Endothelial cell of umbilical vein (primary cell): ENCODE measurements at regions not wholly inside any gene's neighbourhood (a gene's known extent, or its start where the extent isn't known, plus 50 kb on each side); places are given as distances from the start of the nearest gene placed in this dataset.

ENCODE experiments used
- BruUV-seq: library from RNA; stranded (reverse); fragments of 400-500 nt; replicated peaks from 2 replicates; lab custom pipeline; 2021; lab: Mats Ljungman, UMichigan
- CTCF ChIA-PET: fragments of 300-600, 350-600 bp; sonication (Branson Sonifier 250); formaldehyde crosslinking; loops from one replicate; lab custom pipeline; 2021; ENCODE audit warnings: antibody characterized with exemption, inconsistent platforms; lab: Charles Lee
- POLR2A ChIA-PET: fragments of 300-600, 350-600 bp; sonication (Branson Sonifier 250); formaldehyde crosslinking; loops from one replicate; lab custom pipeline; 2021; ENCODE audit warnings: antibody characterized with exemption, inconsistent platforms; lab: Charles Lee
- DNase-seq: peaks from one replicate; pipeline ENCODE4 v3.0.0-alpha.2; 2011; ENCODE audit warnings: low read depth, low spot score
- FAIRE-seq: peaks from 2 replicates; lab custom pipeline; 2011; peaks lifted over from hg19 to GRCh38; lab: Jason Lieb, UNC
- H2AFZ ChIP-seq: 2 replicates; pipeline ENCODE4 v1.6.0; 2012; ENCODE audit warnings: low read depth, low read length, control low read depth, inconsistent platforms
- H3K27ac ChIP-seq: 2 replicates; pipeline ENCODE4 v1.5.1; 2011; ENCODE audit warnings: low read depth, mild to moderate bottlenecking, control low read depth, low read length, moderate library complexity; ENCODE audit not compliant: insufficient read depth
- H3K27me3 ChIP-seq, 2 experiments: 2 replicates each; pipeline versions ENCODE4 v1.6.0 to v1.6.1; 2011; ENCODE audit warnings: low read length in 2 of 2, mixed read lengths in 1 of 2; ENCODE audit not compliant: control insufficient read depth in 2 of 2, insufficient read depth in 2 of 2
- H3K36me3 ChIP-seq, 2 experiments: 2 replicates in 1 of 2; 3 replicates in 1 of 2; pipeline ENCODE4 v1.5.1; 2011; ENCODE audit warnings: low read length in 2 of 2, mild to moderate bottlenecking in 1 of 2, moderate library complexity in 1 of 2; ENCODE audit not compliant: control insufficient read depth in 2 of 2, insufficient read depth in 2 of 2; ENCODE audit errors: extremely low read depth in 1 of 2
- H3K4me1 ChIP-seq: 3 replicates; pipeline ENCODE4 v1.5.1; 2011; ENCODE audit warnings: mild to moderate bottlenecking, low read length; ENCODE audit not compliant: control insufficient read depth, insufficient read depth; ENCODE audit errors: extremely low read depth
- H3K4me2 ChIP-seq: 2 replicates; pipeline ENCODE4 v1.6.1; 2011; ENCODE audit warnings: low read length, control low read depth, mixed read lengths; ENCODE audit not compliant: insufficient read depth
- H3K4me3 ChIP-seq, 3 experiments: fragments of 200-600 bp in 1 of 3; sonication (generic), shearing (Covaris generic) in 1 of 3; replicated peaks in 1 of 3; 2 replicates each; pipeline ENCODE4 v1.5.1; 2011 to 2016; ENCODE audit warnings: control low read depth in 3 of 3, low read length in 3 of 3, mild to moderate bottlenecking in 2 of 3, inconsistent platforms in 1 of 3, low read depth in 1 of 3, moderate library complexity in 1 of 3; ENCODE audit not compliant: insufficient read depth in 1 of 3
- H3K79me2 ChIP-seq: 2 replicates; pipeline ENCODE4 v1.6.0; 2012; ENCODE audit warnings: low read length, inconsistent platforms; ENCODE audit not compliant: control insufficient read depth, insufficient read depth
- H3K9ac ChIP-seq: replicated peaks from 2 replicates; pipeline ENCODE3; 2011; ENCODE audit warnings: low read length, control low read depth; ENCODE audit not compliant: insufficient read depth; ENCODE audit errors: extremely low read depth
- H3K9me1 ChIP-seq: replicated peaks from 3 replicates; pipeline ENCODE4 v1.6.0; 2011; ENCODE audit warnings: mild to moderate bottlenecking, low read length; ENCODE audit not compliant: control insufficient read depth, insufficient read depth; ENCODE audit errors: extremely low read depth
- H3K9me3 ChIP-seq: replicated peaks from 2 replicates; pipeline ENCODE4 v1.5.1; 2012; ENCODE audit warnings: low read length, inconsistent platforms; ENCODE audit not compliant: control insufficient read depth, insufficient read depth
- H4K20me1 ChIP-seq: replicated peaks from 2 replicates; pipeline ENCODE3; 2011; ENCODE audit warnings: mild to moderate bottlenecking, low read length; ENCODE audit not compliant: control insufficient read depth, insufficient read depth; ENCODE audit errors: extremely low read depth
- CTCF ChIP-seq, 2 donors: IDR thresholded peaks; 1 replicate in 1 of 2; 2 replicates in 1 of 2; pipeline ENCODE4 v1.5.1; 2011; ENCODE audit warnings: low read length in 2 of 2, mild to moderate bottlenecking in 2 of 2, moderate library complexity in 2 of 2, control low read depth in 1 of 2, inconsistent platforms in 1 of 2, low read depth in 1 of 2; ENCODE audit not compliant: insufficient read depth in 1 of 2; ENCODE audit errors: extremely low read depth in 1 of 2
- EZH2 ChIP-seq: IDR thresholded peaks from 2 replicates; pipeline ENCODE4 v1.6.1; 2012; ENCODE audit warnings: borderline replicate concordance, low read depth, mild to moderate bottlenecking, moderate library complexity, low read length, inconsistent platforms; ENCODE audit not compliant: severe bottlenecking
- FOS ChIP-seq: IDR thresholded peaks from 2 replicates; pipeline ENCODE4 v1.6.1; 2011; ENCODE audit warnings: mild to moderate bottlenecking, low read length, moderate library complexity, borderline replicate concordance; ENCODE audit not compliant: insufficient read depth
- GATA2 ChIP-seq: IDR thresholded peaks from 2 replicates; pipeline ENCODE4 v1.7.0; 2011; ENCODE audit warnings: low read depth, mild to moderate bottlenecking, moderate library complexity, mixed read lengths, low read length; ENCODE audit not compliant: insufficient read length, insufficient read depth
- JUN ChIP-seq: IDR thresholded peaks from 2 replicates; pipeline ENCODE4 v1.6.1; 2011; ENCODE audit warnings: borderline replicate concordance, low read depth; ENCODE audit not compliant: insufficient read length, insufficient read depth
- MAX ChIP-seq: IDR thresholded peaks from 2 replicates; pipeline ENCODE4 v1.6.1; 2011; ENCODE audit not compliant: insufficient read depth, insufficient read length
- MYC ChIP-seq: IDR thresholded peaks from one replicate; pipeline ENCODE4 v1.6.1; 2011; ENCODE audit warnings: mild to moderate bottlenecking, low read depth, low read length
- POLR2A ChIP-seq: IDR thresholded peaks from 2 replicates; pipeline ENCODE4 v1.6.1; 2012; ENCODE audit warnings: low read depth, mild to moderate bottlenecking, control low read depth, low read length
- POLR2AphosphoS5 ChIP-seq: IDR thresholded peaks from 2 replicates; pipeline ENCODE4 v1.6.1; 2012; ENCODE audit warnings: low read depth, mild to moderate bottlenecking, control low read depth, low read length, moderate library complexity; ENCODE audit not compliant: insufficient read depth
- dilution Hi-C: fragments of 300-500 bp; cut with MboI; formaldehyde crosslinking; loops from one replicate; pipeline ENCODE4 v1.15.0; 2019; ENCODE audit warnings: low sequenced_read_pairs; ENCODE audit not compliant: extremely low pct_ligation_motif_present
- intact Hi-C: fragments of 100-400 bp; cut with micrococcal nuclease; formaldehyde crosslinking; loops from one replicate; pipeline ENCODE4 v1.10.0; 2022

- FAIRE-seq = no peak
- TF ChIP-seq POLR2AphosphoS5 (no peak), MAX (no peak), JUN (no peak), FOS (no peak), CTCF (IDR thresholded peaks at IDR 0.05; ENCODE audit: extremely low read depth in 1 of 2, insufficient read depth in 1 of 2, low read depth in 1 of 2, low read length in 2 of 2) (no peak), EZH2 (no peak), GATA2 (no peak), MYC (no peak), POLR2A (no peak)
- H2AFZ ChIP-seq = no peak overlapping the region
- no peak for DNase-seq
- no peaks in the 10 kb centered on the region for H3K9me1 ChIP-seq
- H3K27me3 ChIP-seq = peaks cover 0 to 9% of the 10 kb centered on the region in 2 experiments
- CTCF ChIA-PET = interaction anchor here (1.1 to 3.3 kb wide), 3 partner anchors 13 to 88 kb away, joined by 3 to 20 read pairs (median 6); no protein-coding TSS in a partner anchor
- H3K27ac ChIP-seq = no peak overlapping the region
- dilution Hi-C loops (no loop called here), intact Hi-C loops (loop anchor here (10.0 kb wide), 1 partner anchor 412 kb away; no protein-coding TSS in a partner anchor)
- POLR2A ChIA-PET = no interaction called here
- no peaks in the 10 kb centered on the region for H3K79me2 ChIP-seq
- no peaks in the 10 kb centered on the region for H3K36me3 ChIP-seq
- no TSS peak for BruUV-seq
- H3K9ac ChIP-seq = no peak overlapping the region
- H3K4me3 ChIP-seq = no peak overlapping the region
- H3K4me1 ChIP-seq = peaks cover 9% of the 10 kb centered on the region
- H3K9me3 ChIP-seq = no peaks in the 10 kb centered on the region
- no peaks in the 10 kb centered on the region for H4K20me1 ChIP-seq
- H3K4me2 ChIP-seq = no peak overlapping the region
Measured at GRCh38 chr5:171632616-171633015, 153.0 kb upstream of the SMIM23 start.
